ENCODE measurements at regions not wholly inside any gene's neighbourhood (a gene's known extent, or its start where the extent isn't known, plus 50 kb on each side); places are given as distances from the start of the nearest gene placed in this dataset.

- TF ChIP-seq, protein P1, sequence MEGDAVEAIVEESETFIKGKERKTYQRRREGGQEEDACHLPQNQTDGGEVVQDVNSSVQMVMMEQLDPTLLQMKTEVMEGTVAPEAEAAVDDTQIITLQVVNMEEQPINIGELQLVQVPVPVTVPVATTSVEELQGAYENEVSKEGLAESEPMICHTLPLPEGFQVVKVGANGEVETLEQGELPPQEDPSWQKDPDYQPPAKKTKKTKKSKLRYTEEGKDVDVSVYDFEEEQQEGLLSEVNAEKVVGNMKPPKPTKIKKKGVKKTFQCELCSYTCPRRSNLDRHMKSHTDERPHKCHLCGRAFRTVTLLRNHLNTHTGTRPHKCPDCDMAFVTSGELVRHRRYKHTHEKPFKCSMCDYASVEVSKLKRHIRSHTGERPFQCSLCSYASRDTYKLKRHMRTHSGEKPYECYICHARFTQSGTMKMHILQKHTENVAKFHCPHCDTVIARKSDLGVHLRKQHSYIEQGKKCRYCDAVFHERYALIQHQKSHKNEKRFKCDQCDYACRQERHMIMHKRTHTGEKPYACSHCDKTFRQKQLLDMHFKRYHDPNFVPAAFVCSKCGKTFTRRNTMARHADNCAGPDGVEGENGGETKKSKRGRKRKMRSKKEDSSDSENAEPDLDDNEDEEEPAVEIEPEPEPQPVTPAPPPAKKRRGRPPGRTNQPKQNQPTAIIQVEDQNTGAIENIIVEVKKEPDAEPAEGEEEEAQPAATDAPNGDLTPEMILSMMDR (IDR thresholded peaks at IDR 0.05; ENCODE audit: poor library complexity): no peak
- TF ChIP-seq EZH2 (IDR thresholded peaks at IDR 0.05; ENCODE audit: borderline replicate concordance) (no peak), EZH2phosphoT487 (IDR thresholded peaks at IDR 0.05; ENCODE audit: low read depth, severe bottlenecking, unreplicated experiment) (no peak)
These were observed 133.6 kb upstream of the APCDD1 start for GRCh38 chr18:10320791-10321190.

Data from hepatocyte (in vitro differentiated cells).